Activated T-helper 2 cell treated with anti-CD3 and anti-CD28 coated beads, Interferon-gamma antibody, Interleukin-2, Interleukin-4, amounts not matched to agents 10 μg/mL and 5 μg/mL and 100 μg/mL, durations not matched to agents 14 hours and 24 hours and 36 hours (primary cell): ENCODE measurements at regions not wholly inside any gene's neighbourhood (a gene's known extent, or its start where the extent isn't known, plus 50 kb on each side); places are given as distances from the start of the nearest gene placed in this dataset.

Source experiments
- DNase-seq: peaks from one replicate; pipeline ENCODE4 v3.0.0; 2021; ENCODE audit warnings: low spot score
- H3K27ac Mint-ChIP-seq: one replicate; pipeline ENCODE4 v1.8.0; 2021; ENCODE audit warnings: mixed read lengths
- H3K27me3 Mint-ChIP-seq: one replicate; pipeline ENCODE4 v1.8.0; 2021; ENCODE audit warnings: low read depth, mixed read lengths
- H3K36me3 Mint-ChIP-seq: one replicate; pipeline ENCODE4 v1.8.0; 2021; ENCODE audit warnings: low read depth, mixed read lengths
- H3K4me1 Mint-ChIP-seq: one replicate; pipeline ENCODE4 v1.8.0; 2021; ENCODE audit warnings: low read depth, mixed read lengths
- H3K4me3 Mint-ChIP-seq: one replicate; pipeline ENCODE4 v1.8.0; 2021; ENCODE audit warnings: low read depth, mild to moderate bottlenecking, moderate library complexity, mixed read lengths
- H3K9me3 Mint-ChIP-seq: one replicate; pipeline ENCODE4 v1.8.0; 2021; ENCODE audit warnings: mixed read lengths
- intact Hi-C: fragments of 100-400 bp; cut with micrococcal nuclease; formaldehyde crosslinking; loops from one replicate; pipeline ENCODE4 v1.15.1; 2023

DNA sequence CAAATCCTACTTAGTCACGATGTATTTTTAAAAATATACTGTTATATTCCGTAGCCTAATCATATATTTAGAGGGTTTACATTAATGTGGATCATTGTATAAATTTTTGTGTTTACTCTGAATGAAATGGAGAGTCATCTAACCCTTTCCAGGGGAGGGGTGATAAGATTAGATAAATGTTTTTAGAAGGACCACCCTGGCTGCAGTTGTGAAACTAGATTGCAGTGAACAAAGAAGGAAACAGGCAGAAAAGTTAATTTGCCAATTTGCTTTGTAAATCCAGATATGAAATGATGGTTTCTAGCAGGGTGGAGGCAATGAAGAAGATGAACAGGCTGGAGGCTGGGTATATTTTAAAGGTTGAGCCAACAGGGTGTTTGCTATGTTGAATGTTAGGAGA lies 477.7 kb upstream of the ZMIZ1 start:
- intact Hi-C loops: no loop called here
- Mint-ChIP-seq H3K4me3 (no peak overlapping the region), H3K27ac (no peak overlapping the region), H3K27me3 (peaks cover 2% of the 10 kb centered on the region), H3K4me1 (no peaks in the 10 kb centered on the region), H3K36me3 (no peaks in the 10 kb centered on the region), H3K9me3 (no peaks in the 10 kb centered on the region)
- no peak for DNase-seq

DNA sequence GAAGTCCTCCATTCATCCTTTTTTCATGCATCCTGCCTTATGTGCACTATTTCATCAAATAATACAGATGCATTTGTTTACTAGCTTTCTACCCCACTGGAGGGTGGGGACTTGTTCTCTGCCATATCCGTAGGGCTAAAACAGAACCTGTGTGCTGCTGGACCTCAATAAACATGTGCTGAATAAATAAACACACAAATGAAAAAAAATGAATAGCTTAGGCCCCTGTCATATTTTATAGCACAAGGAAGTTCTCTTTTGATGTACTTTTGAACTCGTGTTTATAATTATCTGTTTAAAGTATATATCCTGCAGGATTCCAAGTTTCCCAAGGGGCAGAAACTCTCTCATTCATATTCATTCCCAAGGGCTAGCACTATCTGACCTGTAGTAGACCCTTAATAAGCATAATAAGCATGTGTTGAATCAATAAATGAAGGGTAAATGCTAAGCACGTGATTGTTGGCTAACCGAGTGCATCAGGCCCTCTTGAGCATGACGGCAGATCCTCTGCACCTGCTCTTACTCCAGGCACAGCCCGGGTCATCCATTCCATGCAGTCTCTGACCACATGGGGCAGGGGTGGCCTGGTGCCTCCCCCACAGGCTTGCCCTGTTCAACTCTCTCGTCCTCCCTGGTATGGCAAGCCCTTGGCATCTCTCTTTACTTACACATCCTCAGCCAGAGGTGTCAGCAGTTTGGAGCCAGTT lies 474.1 kb upstream of the ZMIZ1 start:
- Mint-ChIP-seq H3K36me3 (no peaks in the 10 kb centered on the region), H3K27ac (no peak overlapping the region), H3K4me3 (no peak overlapping the region), H3K27me3 (peaks cover 6% of the 10 kb centered on the region), H3K9me3 (no peaks in the 10 kb centered on the region), H3K4me1 (no peaks in the 10 kb centered on the region)
- no peak for DNase-seq
- intact Hi-C loops: no loop called here

DNA sequence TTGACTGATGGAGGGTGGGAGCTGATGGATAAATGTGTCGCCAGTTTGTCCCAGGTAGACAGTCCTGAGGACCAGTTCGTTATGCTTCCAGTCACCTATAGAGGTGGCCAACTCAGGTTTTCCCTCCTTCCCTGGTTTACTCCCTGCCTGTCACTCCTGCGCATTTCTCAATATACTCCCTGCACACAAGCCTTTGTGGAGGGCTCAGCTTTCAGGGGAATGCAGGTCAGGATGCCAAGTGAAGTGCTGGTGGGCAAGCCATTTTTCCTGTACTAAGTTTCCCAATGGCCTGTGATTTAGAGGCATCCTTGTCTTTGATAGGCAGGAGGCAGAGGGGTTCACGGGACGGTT lies 473.5 kb upstream of the ZMIZ1 start:
- Mint-ChIP-seq H3K4me1 (no peaks in the 10 kb centered on the region), H3K4me3 (no peak overlapping the region), H3K9me3 (no peaks in the 10 kb centered on the region), H3K27me3 (peaks cover 6% of the 10 kb centered on the region), H3K36me3 (no peaks in the 10 kb centered on the region), H3K27ac (no peak overlapping the region)
- no peak for DNase-seq
- intact Hi-C loops: no loop called here

DNA sequence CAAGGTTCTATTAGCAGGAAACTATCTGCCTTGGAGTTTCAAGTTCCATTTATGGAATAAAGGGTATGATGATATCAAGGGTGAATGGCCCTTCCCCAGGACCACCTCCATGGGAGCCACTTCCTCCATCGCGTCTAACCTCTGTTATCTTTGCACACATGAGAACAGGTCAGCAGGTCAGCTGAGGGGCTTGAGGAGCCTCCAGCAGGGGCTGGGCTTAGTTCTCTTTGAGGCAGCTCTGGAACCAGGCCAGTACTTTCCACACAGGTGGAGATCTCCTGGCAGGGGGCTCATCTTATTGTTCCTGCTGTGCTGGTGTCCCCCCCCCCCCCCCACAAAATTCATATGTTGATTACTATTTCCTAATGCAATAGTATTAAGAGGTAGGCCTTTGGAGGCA lies 472.2 kb upstream of the ZMIZ1 start:
- no peaks in the 10 kb centered on the region for H3K9me3 Mint-ChIP-seq
- no peak overlapping the region for H3K4me3 Mint-ChIP-seq
- no peaks in the 10 kb centered on the region for H3K4me1 Mint-ChIP-seq
- intact Hi-C loops: no loop called here
- H3K27me3 Mint-ChIP-seq: peaks cover 6% of the 10 kb centered on the region
- no peaks in the 10 kb centered on the region for H3K36me3 Mint-ChIP-seq
- DNase-seq: no peak
- H3K27ac Mint-ChIP-seq: no peak overlapping the region

DNA sequence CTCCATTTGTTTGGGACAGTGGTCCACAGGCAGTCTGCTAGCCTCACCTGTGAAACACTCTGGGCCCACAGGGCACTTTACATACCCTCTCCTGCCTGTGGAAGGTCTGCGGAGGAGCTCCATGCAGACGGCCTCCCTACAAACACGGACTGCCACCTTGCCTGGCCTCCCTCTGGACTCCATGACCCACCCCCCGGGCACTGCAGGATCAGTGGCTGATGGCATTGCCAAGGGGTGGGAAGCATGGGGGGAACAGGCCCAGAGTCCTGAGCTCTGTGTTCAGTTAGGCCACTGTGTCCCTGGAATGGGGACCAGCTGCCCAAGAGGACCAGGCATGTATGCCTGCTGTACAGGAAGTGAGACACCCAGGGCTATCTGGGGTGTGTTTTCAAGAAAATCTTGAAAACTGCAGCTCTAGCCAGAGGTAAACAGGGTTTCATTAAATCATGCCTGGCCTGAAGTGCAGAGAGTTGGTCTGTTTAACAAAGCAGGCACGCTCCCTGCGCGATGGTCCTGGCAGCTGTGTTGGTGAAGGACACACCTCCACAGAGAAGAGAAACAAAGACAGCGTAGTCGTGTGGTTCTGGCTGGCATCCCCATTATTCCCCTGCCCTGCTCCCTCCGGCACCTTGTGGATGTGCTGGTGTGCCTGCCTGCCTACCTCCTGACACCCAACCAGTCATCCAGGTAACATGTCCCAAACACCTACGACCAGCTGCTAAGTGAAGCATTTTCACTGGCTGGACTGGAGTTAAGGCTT lies 470.8 kb upstream of the ZMIZ1 start:
- no peak for DNase-seq
- Mint-ChIP-seq H3K4me3 (no peak overlapping the region), H3K36me3 (no peaks in the 10 kb centered on the region), H3K9me3 (no peaks in the 10 kb centered on the region), H3K27ac (no peak overlapping the region), H3K4me1 (no peaks in the 10 kb centered on the region), H3K27me3 (peaks cover 4% of the 10 kb centered on the region)
- intact Hi-C loops: no loop called here

DNA sequence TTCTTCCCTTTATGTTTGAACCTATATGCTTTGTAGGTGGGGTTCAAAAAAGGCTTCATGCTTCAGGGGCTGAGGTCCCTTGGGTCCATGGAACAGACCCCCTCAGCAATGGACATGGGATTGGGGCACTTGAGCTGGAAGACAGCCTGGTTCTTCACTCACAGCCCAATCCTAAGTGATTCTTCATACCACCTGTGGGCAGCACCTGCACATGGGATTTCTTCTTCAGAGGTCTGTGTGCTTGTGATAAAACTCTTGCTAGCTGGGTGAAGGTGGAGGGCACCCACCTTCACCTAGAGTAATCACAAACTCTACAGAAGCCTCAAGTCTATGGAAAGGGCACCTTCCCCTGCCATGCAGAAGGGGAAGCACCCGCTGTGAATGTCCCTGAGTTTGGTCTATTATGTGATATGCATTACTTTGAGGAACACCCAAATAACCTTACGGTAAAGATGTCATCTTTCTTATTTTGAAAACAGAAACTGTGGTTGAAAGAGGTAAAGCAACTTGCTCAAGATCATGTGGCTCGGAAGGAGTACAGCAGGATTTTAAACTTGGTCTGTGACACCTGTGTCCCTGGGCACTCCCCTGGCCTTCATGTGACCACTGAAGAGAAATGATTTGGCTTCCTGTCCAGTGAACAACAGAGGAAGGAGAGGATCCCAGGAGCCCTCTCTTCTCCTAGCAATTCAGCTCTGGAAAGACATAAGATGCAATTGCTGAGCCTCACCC lies 469.5 kb upstream of the ZMIZ1 start:
- Mint-ChIP-seq H3K4me1 (no peaks in the 10 kb centered on the region), H3K9me3 (no peaks in the 10 kb centered on the region), H3K27ac (no peak overlapping the region), H3K36me3 (no peaks in the 10 kb centered on the region), H3K27me3 (peaks cover 4% of the 10 kb centered on the region), H3K4me3 (no peak overlapping the region)
- no peak for DNase-seq
- intact Hi-C loops: no loop called here

DNA sequence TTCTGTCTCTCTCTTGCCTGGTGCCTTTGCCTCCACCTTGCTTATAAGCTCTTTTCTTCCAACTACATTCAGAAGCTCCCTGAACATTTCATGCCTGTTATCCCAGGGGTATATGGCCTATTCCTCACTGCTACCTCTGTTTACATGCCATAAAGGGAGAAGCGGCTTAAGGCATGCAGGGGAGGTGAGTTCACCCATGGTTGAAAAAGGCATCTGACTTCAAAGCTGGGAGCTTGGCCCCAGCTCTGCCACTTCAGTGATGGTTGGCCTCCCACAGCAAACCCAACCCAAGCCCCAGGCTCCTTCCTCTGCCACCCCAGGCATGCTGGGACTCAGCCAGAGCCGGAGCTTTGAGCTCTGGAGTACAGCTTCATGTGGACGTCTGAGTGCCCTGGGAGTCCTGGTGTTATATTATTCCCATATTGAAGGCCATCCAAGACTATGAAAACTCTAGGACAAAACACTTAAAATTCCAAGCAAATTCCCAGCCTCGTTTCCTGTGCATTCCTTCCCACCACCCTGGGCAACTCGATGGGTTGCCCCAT lies 468.6 kb upstream of the ZMIZ1 start:
- H3K27me3 Mint-ChIP-seq: peaks cover 4% of the 10 kb centered on the region
- intact Hi-C loops: no loop called here
- H3K36me3 Mint-ChIP-seq: no peaks in the 10 kb centered on the region
- no peaks in the 10 kb centered on the region for H3K9me3 Mint-ChIP-seq
- no peak overlapping the region for H3K27ac Mint-ChIP-seq
- DNase-seq: no peak
- no peak overlapping the region for H3K4me3 Mint-ChIP-seq
- H3K4me1 Mint-ChIP-seq: no peaks in the 10 kb centered on the region

DNA sequence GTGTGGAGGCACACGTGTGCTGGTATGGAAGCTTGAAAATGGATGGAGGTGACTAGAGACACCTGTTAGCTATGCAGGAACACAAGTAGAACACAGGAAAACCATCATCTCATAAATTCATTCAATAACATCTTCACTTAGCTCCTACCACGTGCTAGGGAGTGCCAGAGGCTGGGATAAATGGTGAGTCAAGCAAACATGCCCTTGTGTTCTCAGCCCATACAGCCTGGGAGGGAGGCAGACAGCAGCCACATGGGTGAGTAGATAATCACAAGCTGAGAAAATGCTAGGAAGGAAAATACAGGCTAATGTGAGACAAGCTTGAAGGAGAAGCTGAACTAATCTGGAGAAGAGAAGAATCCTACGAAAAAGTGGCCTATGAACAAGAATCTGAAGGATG lies 468.0 kb upstream of the ZMIZ1 start:
- no peak for DNase-seq
- Mint-ChIP-seq H3K36me3 (no peaks in the 10 kb centered on the region), H3K4me1 (no peaks in the 10 kb centered on the region), H3K9me3 (no peaks in the 10 kb centered on the region), H3K27ac (no peak overlapping the region), H3K27me3 (peaks cover 4% of the 10 kb centered on the region), H3K4me3 (no peak overlapping the region)
- intact Hi-C loops: no loop called here

DNA sequence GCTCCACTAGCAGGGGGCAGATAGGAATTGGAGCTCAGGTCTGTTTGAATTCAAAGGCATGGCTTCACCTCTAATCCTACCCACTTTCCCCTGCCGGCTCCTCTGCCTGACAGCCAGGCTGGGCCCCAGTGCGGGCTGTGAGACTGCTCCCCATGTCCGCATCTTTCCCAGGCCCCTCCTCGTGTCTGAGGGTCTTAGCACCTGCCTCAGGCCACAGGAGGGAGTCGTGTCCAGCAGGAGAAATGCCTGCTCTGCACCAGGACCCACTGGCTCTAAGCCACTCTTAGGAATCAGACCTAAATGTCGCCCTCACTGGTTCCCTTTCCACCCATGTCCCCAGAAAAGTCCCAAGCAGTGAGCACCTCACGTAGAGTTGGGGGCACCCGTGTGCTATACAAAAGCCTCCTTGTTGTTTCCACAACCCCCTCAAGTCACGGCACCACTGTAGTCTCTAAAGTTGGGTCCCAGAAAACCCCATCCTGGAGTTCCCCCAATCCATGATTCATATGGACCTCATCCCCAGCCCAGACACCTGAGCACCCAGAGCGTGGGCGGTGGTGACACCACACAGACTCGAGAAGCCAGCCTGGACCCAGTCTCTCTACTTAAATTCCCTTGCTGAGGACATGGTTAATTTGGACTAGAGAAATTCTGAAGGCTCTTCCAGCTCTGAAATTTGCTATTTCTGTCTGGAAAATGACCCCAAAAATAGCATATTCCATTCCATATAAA lies 466.4 kb upstream of the ZMIZ1 start:
- H3K4me3 Mint-ChIP-seq: no peak overlapping the region
- no peak for DNase-seq
- no peaks in the 10 kb centered on the region for H3K9me3 Mint-ChIP-seq
- H3K4me1 Mint-ChIP-seq: no peaks in the 10 kb centered on the region
- no peak overlapping the region for H3K27ac Mint-ChIP-seq
- intact Hi-C loops: no loop called here
- H3K36me3 Mint-ChIP-seq: no peaks in the 10 kb centered on the region
- H3K27me3 Mint-ChIP-seq: peaks cover 4% of the 10 kb centered on the region

DNA sequence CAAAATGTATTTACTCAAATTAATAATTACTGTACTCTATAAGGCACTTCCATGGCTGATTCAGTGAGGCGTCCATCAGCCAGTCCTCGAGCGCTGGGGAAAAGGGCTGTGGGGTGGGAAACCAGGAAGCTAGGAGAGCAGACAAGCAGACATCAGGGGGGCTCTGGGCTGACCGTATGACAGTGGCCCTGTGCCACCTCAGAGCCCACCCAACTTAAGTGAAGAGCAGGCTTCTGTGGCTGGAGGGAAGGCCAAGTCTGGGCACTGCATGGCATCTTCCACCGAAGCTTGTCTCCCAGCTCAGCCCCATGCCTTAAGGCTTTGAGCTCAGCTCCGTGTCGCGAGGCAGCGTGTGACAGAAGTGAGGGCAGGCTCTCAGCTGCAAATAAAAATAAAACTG lies 464.5 kb upstream of the ZMIZ1 start:
- Mint-ChIP-seq H3K4me3 (no peak overlapping the region), H3K27ac (no peak overlapping the region), H3K27me3 (peaks cover 3% of the 10 kb centered on the region), H3K4me1 (no peaks in the 10 kb centered on the region), H3K36me3 (no peaks in the 10 kb centered on the region), H3K9me3 (peaks cover 5% of the 10 kb centered on the region)
- intact Hi-C loops: no loop called here
- no peak for DNase-seq

DNA sequence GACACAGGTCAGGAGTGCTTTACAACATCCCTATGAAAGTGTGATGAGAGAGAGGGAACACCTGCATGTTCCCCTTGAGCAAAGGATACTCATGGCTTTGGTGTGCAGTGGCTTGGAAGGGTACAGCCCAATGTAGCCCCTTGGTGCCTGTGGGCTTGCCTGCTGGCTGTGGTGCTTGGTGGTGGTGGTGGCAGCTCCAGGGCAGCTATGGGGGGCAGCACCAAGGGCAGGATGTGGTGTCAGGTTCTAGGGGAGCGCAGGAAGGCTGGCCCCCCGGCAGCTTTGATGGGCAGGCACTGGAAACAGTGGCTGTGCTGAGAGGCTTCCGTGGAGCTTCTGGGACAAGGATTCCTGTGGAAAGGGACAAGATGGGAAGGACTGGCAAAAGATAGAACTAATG lies 464.0 kb upstream of the ZMIZ1 start:
- Mint-ChIP-seq H3K27me3 (peaks cover 4% of the 10 kb centered on the region), H3K4me3 (no peak overlapping the region), H3K27ac (no peak overlapping the region), H3K36me3 (no peaks in the 10 kb centered on the region), H3K9me3 (peaks cover 6% of the 10 kb centered on the region), H3K4me1 (no peaks in the 10 kb centered on the region)
- intact Hi-C loops: no loop called here
- DNase-seq: no peak

DNA sequence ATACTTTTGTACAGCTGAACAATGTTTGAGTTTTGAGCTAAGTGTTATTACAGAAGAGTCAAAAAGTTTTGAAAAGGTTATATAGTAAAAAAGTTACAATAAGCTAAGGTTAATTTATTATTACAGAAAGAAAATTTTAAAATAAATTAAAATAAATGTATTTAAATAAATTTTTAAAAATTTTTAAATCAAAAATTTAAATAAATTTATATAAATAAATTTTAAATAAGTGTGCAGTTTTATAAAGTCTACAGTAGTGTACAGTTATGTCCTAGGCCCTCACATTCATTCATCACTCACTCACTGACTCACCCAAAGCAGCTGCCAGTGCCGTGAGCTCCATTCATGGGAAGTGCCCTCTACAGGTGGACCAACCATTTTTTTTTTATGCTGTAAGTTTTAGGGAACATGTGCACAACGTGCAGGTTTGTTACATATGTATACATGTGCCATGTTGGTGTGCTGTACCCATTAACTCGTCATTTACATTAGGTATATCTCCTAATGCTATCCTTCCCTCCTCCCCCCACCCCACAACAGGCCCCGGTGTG lies 462.9 kb upstream of the ZMIZ1 start:
- H3K4me1 Mint-ChIP-seq: no peaks in the 10 kb centered on the region
- peaks cover 10% of the 10 kb centered on the region for H3K9me3 Mint-ChIP-seq
- no peak overlapping the region for H3K4me3 Mint-ChIP-seq
- no peak for DNase-seq
- H3K27ac Mint-ChIP-seq: no peak overlapping the region
- H3K27me3 Mint-ChIP-seq: peaks cover 8% of the 10 kb centered on the region
- intact Hi-C loops: no loop called here
- no peaks in the 10 kb centered on the region for H3K36me3 Mint-ChIP-seq
